HL-60 (cell line): ENCODE measurements at regions not wholly inside any gene's neighbourhood (a gene's known extent, or its start where the extent isn't known, plus 50 kb on each side); places are given as distances from the start of the nearest gene placed in this dataset.

Experiments used
- CTCF ChIP-seq: IDR thresholded peaks from one replicate; pipeline ENCODE4 v1.5.1; 2011; ENCODE audit warnings: low read length, control low read depth, inconsistent platforms; ENCODE audit not compliant: insufficient read depth
- GABPA ChIP-seq: IDR thresholded peaks from 2 replicates; pipeline ENCODE4 v1.6.1; 2012; ENCODE audit warnings: low read depth

GRCh38 chr15:56824175-56824574, 90.9 kb upstream of the ZNF280D start:
- TF ChIP-seq CTCF: no peak
- TF ChIP-seq GABPA: no peak
